ENCODE measurements at regions not wholly inside any gene's neighbourhood (a gene's known extent, or its start where the extent isn't known, plus 50 kb on each side); places are given as distances from the start of the nearest gene placed in this dataset.
"Not testable (repeated sequence)": the region's sequence is repeated elsewhere in the genome, so short reads cannot be mapped to it uniquely, and the experiment has no call there.

DNA sequence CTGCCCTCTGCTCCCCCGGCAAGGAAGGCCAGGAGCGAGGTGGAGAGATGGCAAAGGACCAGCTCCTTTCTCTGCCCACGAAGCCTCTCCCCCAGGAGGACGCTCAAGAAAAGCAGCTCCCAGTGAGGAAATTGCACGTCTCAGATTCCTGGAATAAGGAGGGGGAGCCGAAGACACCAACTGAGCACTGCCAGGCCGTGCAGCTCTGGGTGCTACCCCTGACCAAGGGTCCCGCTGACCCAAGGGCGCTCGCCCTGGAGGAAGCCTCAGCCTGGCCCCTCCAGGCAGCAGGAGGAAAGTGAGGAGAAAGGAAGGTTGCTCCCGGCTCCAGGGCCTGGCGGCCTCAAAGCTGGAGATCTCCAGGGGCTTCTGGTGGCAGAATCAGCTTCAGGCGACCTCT is 174.1 kb upstream of the SFSWAP start:
- Histone ChIP-seq H3K36me3 (no peaks in the 10 kb centered on the region), H3K4me3 (no peak overlapping the region), H3K9me3 (no peaks in the 10 kb centered on the region), H3K27ac (no peak overlapping the region), H3K4me1 (no peaks in the 10 kb centered on the region), H3K27me3 (peaks cover 0 to 34% of the 10 kb centered on the region in 2 donors)
- no peak for ATAC-seq
- intact Hi-C loops (cut with DNase I): no loop called here
- TF ChIP-seq, protein P1, sequence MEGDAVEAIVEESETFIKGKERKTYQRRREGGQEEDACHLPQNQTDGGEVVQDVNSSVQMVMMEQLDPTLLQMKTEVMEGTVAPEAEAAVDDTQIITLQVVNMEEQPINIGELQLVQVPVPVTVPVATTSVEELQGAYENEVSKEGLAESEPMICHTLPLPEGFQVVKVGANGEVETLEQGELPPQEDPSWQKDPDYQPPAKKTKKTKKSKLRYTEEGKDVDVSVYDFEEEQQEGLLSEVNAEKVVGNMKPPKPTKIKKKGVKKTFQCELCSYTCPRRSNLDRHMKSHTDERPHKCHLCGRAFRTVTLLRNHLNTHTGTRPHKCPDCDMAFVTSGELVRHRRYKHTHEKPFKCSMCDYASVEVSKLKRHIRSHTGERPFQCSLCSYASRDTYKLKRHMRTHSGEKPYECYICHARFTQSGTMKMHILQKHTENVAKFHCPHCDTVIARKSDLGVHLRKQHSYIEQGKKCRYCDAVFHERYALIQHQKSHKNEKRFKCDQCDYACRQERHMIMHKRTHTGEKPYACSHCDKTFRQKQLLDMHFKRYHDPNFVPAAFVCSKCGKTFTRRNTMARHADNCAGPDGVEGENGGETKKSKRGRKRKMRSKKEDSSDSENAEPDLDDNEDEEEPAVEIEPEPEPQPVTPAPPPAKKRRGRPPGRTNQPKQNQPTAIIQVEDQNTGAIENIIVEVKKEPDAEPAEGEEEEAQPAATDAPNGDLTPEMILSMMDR (IDR thresholded peaks at IDR 0.05): no peak
- no peak for DNase-seq

DNA sequence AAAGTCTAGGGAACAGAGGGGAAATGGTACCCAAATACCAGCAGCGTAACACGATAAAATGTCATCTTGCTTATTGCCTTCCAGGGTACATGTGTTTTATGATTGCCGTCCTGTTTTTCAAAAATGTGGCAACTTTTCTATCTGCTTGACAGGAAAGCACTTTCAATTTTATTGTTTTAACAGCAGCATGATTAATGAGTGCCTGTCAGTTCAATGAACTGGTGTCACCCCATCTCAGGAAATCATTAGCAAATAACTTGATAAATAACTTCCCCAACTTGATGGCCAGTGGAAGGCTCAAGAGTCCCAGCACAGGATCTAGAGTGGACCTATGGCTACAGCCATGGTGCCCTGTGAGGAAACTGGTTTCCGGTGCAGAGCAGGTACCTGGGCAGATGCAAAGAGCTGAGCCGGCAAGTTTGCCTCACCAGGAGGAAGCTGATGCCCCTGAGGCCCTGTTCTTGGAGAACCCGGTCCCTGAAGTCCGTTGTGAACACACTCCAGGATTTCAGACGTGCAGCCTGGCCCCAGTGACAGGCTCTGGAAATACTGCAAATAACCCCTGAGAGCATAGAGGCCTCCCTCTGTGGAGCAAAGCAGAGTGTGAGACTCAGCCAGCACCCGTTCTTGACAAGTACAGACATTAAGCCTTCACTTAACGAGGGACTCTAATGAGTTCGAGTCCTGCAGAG is 173.5 kb upstream of the SFSWAP start:
- H3K4me3 ChIP-seq: no peak overlapping the region
- DNase-seq: no peak
- intact Hi-C loops (cut with DNase I): no loop called here

DNA sequence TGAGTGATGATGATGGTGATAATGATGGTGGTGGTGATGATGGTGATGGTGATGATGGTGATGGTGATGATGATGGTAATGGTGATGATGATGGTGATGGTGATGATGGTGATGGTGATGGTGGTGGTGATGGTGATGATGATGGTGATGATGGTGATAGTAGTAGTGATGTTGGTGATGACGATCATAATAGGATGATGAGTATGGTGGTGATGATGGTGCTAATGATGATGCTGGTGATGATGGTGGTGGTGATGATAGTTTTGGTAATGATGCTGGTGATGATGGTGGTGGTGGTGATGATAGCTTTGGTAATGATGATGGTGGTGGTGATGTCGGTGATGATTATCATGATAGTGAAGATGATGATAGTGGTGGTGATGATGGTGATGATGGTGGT is 171.5 kb upstream of the SFSWAP start:
- no peak for ATAC-seq
- no peaks in the 10 kb centered on the region for H3K4me1 ChIP-seq
- no peak for DNase-seq
- no peaks in the 10 kb centered on the region for H3K36me3 ChIP-seq
- intact Hi-C loops (cut with DNase I): no loop called here
- no peak overlapping the region for H3K27ac ChIP-seq
- no peak overlapping the region for H3K4me3 ChIP-seq
- no peaks in the 10 kb centered on the region for H3K9me3 ChIP-seq
- H3K27me3 ChIP-seq: peaks cover 0 to 28% of the 10 kb centered on the region in 2 donors
- TF ChIP-seq, protein P1 (IDR thresholded peaks at IDR 0.05): no peak

More for the DNA sequence above, 173.5 kb upstream of the SFSWAP start:
- TF ChIP-seq, protein P1 (IDR thresholded peaks at IDR 0.05): no peak
- Histone ChIP-seq H3K4me1 (no peaks in the 10 kb centered on the region), H3K27ac (no peak overlapping the region), H3K9me3 (no peaks in the 10 kb centered on the region), H3K27me3 (peaks cover 0 to 36% of the 10 kb centered on the region in 2 donors), H3K36me3 (no peaks in the 10 kb centered on the region)
- no peak for ATAC-seq

DNA sequence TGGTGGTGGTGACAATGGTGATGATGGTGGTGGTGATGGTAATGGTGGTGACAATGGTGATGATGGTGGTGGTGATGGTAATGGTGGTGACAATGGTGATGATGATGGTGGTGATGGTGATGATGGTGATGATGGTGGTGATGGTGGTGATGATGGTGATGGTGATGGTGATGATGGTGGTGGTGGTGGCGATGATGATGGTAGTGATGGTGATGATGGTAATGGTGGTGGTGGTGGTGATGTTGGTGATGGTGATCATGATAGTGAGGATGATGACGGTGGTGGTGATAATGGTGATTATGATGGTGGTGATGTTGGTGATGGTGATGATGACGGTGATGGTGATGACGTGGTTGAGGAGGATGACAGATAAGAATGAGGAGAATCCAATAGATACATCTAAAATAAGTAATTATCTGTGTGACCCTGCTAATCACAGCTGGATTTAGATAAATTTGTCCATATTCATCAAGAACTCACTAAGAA is 170.7 kb upstream of the SFSWAP start:
- TF ChIP-seq, protein P1 (IDR thresholded peaks at IDR 0.05): no peak
- intact Hi-C loops (cut with DNase I): no loop called here
- Histone ChIP-seq H3K4me3 (no peak overlapping the region), H3K36me3 (no peaks in the 10 kb centered on the region), H3K4me1 (no peaks in the 10 kb centered on the region), H3K27me3 (peaks cover 0 to 28% of the 10 kb centered on the region in 2 donors), H3K9me3 (peaks cover 0 to 2% of the 10 kb centered on the region in 2 donors), H3K27ac (no peak overlapping the region)
- DNase-seq (no peak), ATAC-seq (no peak)

DNA sequence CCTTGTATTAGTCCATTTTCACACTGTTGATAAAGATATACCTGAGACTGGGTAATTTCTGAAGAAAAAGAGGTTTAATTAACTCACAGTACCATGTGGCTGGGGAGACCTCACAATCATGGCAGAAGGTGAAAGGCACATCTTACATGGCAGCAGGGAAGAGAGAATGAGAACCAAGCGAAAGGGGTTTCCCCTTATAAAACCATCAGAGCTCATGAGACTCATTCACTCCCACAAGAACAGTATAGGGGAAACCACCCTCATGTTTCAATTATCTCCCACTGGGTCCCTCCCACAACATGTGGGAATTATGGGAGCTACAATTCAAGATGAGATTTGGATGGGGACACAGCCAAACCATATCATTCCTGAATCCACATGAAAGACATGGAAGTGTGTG is 169.4 kb upstream of the SFSWAP start:
- H3K4me1 ChIP-seq; H3K36me3 ChIP-seq; intact Hi-C loops (cut with DNase I); ATAC-seq; H3K27ac ChIP-seq; H3K9me3 ChIP-seq; H3K4me3 ChIP-seq; DNase-seq: not testable (repeated sequence)
- H3K27me3 ChIP-seq: peaks cover 0 to 31% of the 10 kb centered on the region in 2 donors

DNA sequence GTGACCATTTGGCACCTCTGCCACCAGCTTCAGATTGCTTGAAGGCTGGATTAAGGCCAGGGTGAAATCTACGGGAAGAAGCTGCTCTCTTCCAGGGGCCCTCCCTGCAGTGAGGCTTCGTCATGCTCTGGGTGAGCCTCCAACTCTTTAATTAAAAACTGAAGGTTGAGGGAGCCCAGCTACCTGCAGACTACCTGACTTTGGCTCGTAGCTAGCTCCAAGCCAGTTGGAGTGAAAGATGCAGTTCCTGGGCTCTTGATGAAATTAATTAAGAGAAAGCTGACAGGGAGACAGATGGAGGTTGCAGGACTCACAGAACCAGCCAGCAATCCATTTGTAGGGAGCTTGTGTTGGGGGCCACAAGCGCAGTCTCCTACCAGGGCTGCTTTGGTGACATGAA is 168.5 kb upstream of the SFSWAP start:
- ATAC-seq (no peak), DNase-seq (no peak)
- H3K36me3 ChIP-seq: no peaks in the 10 kb centered on the region
- peaks cover 0 to 2% of the 10 kb centered on the region in 2 donors for H3K9me3 ChIP-seq
- H3K27ac ChIP-seq: no peak overlapping the region
- intact Hi-C loops (cut with DNase I): no loop called here
- H3K27me3 ChIP-seq: peaks cover 0 to 38% of the 10 kb centered on the region in 2 donors
- H3K4me1 ChIP-seq: no peaks in the 10 kb centered on the region
- TF ChIP-seq, protein P1 (IDR thresholded peaks at IDR 0.05): no peak
- no peak overlapping the region for H3K4me3 ChIP-seq

All from left lung (tissue), 4 donors.